Mesendoderm (in vitro differentiated cells): ENCODE measurements at regions not wholly inside any gene's neighbourhood (a gene's known extent, or its start where the extent isn't known, plus 50 kb on each side); places are given as distances from the start of the nearest gene placed in this dataset.

Source experiments
- DNase-seq: peaks from one replicate; pipeline ENCODE4 v3.0.0; 2013
- H2AK5ac ChIP-seq: 2 replicates; pipeline ENCODE4 v1.6.1; 2013; ENCODE audit warnings: low read length, inconsistent platforms
- H2BK120ac ChIP-seq: 2 replicates; pipeline ENCODE4 v1.6.1; 2013; ENCODE audit warnings: low read depth, mild to moderate bottlenecking, low read length, moderate library complexity, mixed read lengths
- H2BK15ac ChIP-seq: replicated peaks from 2 replicates; pipeline ENCODE4 v1.6.1; 2013; ENCODE audit warnings: low read depth, mild to moderate bottlenecking, moderate library complexity
- H2BK5ac ChIP-seq: 2 replicates; pipeline ENCODE4 v1.6.1; 2013; ENCODE audit warnings: low read length, inconsistent platforms
- H3K18ac ChIP-seq: 2 replicates; pipeline ENCODE4 v1.6.1; 2013; ENCODE audit warnings: mild to moderate bottlenecking, low read length, mixed read lengths
- H3K23ac ChIP-seq: one replicate; pipeline ENCODE4 v1.6.1; 2013; ENCODE audit warnings: low read length
- H3K27ac ChIP-seq: 2 replicates; pipeline ENCODE4 v1.5.1; 2013; ENCODE audit warnings: low read depth, mild to moderate bottlenecking, inconsistent platforms, low read length, moderate library complexity
- H3K27me3 ChIP-seq: 2 replicates; pipeline ENCODE4 v1.6.1; 2013; ENCODE audit warnings: low read length, control low read depth, mild to moderate bottlenecking, inconsistent platforms; ENCODE audit not compliant: insufficient read depth, poor library complexity
- H3K36me3 ChIP-seq: 2 replicates; pipeline ENCODE4 v1.6.1; 2013; ENCODE audit warnings: low read length, inconsistent platforms; ENCODE audit not compliant: control insufficient read depth, insufficient read depth
- H3K4ac ChIP-seq: one replicate; pipeline ENCODE4 v1.6.1; 2013; ENCODE audit warnings: low read depth, mild to moderate bottlenecking, low read length, moderate library complexity
- H3K4me1 ChIP-seq: 2 replicates; pipeline ENCODE4 v1.6.1; 2013; ENCODE audit warnings: low read depth, low read length, inconsistent platforms; ENCODE audit not compliant: control insufficient read depth
- H3K4me2 ChIP-seq: 2 replicates; pipeline ENCODE4 v1.6.1; 2013; ENCODE audit warnings: low read length
- H3K4me3 ChIP-seq: 2 replicates; pipeline ENCODE4 v1.5.1; 2013; ENCODE audit warnings: mild to moderate bottlenecking, low read length
- H3K56ac ChIP-seq: one replicate; pipeline ENCODE4 v1.6.1; 2013; ENCODE audit warnings: low read length
- H3K79me1 ChIP-seq: 2 replicates; pipeline ENCODE4 v1.6.1; 2013; ENCODE audit warnings: low read length, inconsistent platforms
- H3K79me2 ChIP-seq: 2 replicates; pipeline ENCODE4 v1.6.1; 2013; ENCODE audit warnings: mild to moderate bottlenecking, low read length; ENCODE audit not compliant: control insufficient read depth, insufficient read depth
- H3K9ac ChIP-seq: 2 replicates; pipeline ENCODE4 v1.6.1; 2013; ENCODE audit warnings: low read length, inconsistent platforms
- H4K5ac ChIP-seq: one replicate; pipeline ENCODE4 v1.6.1; 2013; ENCODE audit warnings: low read length
- H4K8ac ChIP-seq: one replicate; pipeline ENCODE4 v1.6.1; 2013; ENCODE audit warnings: low read depth, mild to moderate bottlenecking, control low read depth, low read length, moderate library complexity
- WGBS: extraction: QIAGEN DNeasy Blood & Tissue Kit; methylation state at CpG from one replicate; pipeline ENCODE4 v1.1.7; 2013; ENCODE audit warnings: low lambda C conversion rate, missing lambda C conversion rate; ENCODE audit not compliant: insufficient coverage; ENCODE audit errors: extremely low coverage; 5-methylcytosine and 5-hydroxymethylcytosine counted together

DNA sequence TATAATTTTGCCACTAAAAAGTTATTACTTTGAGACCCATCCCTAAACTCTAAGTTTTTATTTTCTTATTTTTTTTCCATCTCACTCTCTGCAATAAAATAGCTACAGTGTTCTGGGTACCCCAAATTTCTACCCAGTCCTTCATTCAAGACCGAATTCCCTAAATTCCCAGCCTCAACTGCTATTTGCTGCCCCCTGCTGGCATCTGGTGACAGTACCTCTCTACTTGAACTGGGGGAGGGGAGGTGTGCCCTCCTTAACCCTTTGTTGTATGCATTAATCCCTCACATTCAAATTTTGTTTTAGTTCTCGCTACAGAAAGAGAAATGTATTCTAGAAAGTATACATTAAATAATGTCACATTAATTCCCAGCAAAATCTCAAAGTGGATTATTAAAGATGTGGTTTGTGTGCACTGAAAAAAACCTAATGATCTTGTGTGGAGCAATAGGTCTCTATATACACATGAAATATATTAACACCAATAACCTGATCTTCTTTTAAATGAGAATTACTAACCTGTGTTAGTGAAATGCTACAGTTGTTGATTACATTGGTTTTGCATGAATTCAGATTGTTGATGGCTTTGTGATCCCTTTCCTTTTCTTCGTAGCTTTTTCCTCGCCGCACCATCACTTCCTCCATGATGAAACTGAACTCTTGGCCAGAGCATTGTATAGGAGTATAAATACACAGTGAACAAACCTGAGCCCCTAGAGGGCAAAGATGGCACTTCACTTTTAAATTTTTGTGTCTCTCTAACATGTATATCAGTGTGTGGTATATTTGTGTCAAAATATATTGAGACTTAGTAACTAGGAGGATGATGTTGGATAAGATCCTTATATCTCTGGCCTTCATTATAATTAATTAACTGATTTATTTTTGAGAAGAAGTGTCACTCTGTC, 590.0 kb downstream of the METTL15 start:
- Histone ChIP-seq H3K27me3 (no peaks in the 10 kb centered on the region), H4K8ac (no peak overlapping the region), H3K4ac (no peak overlapping the region), H4K5ac (no peak overlapping the region), H3K4me1 (no peaks in the 10 kb centered on the region), H3K79me1 (no peaks in the 10 kb centered on the region), H2AK5ac (no peak overlapping the region), H3K79me2 (no peaks in the 10 kb centered on the region), H2BK15ac (no peak overlapping the region), H3K36me3 (no peaks in the 10 kb centered on the region), H3K4me3 (no peak overlapping the region), H3K23ac (no peak overlapping the region), H2BK5ac (no peak overlapping the region), H3K9ac (no peak overlapping the region), H3K56ac (no peak overlapping the region), H3K4me2 (no peak overlapping the region), H2BK120ac (no peak overlapping the region), H3K18ac (no peak overlapping the region), H3K27ac (no peak overlapping the region)
- no CpG with 5 or more reads among the region's 5 CpGs for WGBS
- peak; percentile 74 for DNase-seq

- WGBS, result no CpG with 5 or more reads among the region's 1 CpG
Observed at GRCh38 chr11:28696591-28696990, 588.4 kb downstream of the METTL15 start.

DNA sequence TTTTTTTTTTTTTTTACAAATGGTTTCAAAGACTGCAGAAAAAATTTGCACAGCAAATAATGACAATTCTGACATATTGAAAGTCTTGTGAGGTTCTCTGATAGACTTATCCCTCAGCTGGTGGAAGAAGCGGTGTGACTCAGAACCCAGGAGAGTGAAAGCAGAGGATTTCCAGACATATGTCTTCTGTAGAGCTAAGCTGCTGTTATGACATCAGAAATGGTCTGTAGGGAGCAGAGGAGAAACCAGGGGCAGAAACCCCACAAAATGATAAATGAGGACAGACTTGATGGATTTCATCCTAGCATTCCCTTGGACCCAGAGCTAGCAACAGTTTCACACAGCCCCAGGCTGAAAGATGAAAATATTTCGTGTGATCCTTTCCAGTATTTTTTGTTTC, 582.6 kb downstream of the METTL15 start:
- WGBS, result no CpG with 5 or more reads among the region's 2 CpGs
- H3K36me3 ChIP-seq, result no peaks in the 10 kb centered on the region
- H3K9ac ChIP-seq, result no peak overlapping the region
- H3K79me2 ChIP-seq, result no peaks in the 10 kb centered on the region
- H2AK5ac ChIP-seq, result no peak overlapping the region
- no peak overlapping the region for H4K8ac ChIP-seq
- no peak overlapping the region for H3K23ac ChIP-seq
- H2BK5ac ChIP-seq, result no peak overlapping the region
- no peak overlapping the region for H3K18ac ChIP-seq
- H2BK120ac ChIP-seq, result no peak overlapping the region
- no peak for DNase-seq
- H3K4me1 ChIP-seq, result no peaks in the 10 kb centered on the region
- H3K27ac ChIP-seq, result no peak overlapping the region
- H3K27me3 ChIP-seq, result no peaks in the 10 kb centered on the region
- no peak overlapping the region for H3K4me2 ChIP-seq
- no peak overlapping the region for H4K5ac ChIP-seq
- no peak overlapping the region for H3K56ac ChIP-seq
- no peak overlapping the region for H2BK15ac ChIP-seq
- no peaks in the 10 kb centered on the region for H3K79me1 ChIP-seq
- no peak overlapping the region for H3K4me3 ChIP-seq
- no peak overlapping the region for H3K4ac ChIP-seq

More at GRCh38 chr11:28696591-28696990, 588.4 kb downstream of the METTL15 start:
- no peaks in the 10 kb centered on the region for H3K79me2 ChIP-seq
- H3K27ac ChIP-seq, result no peak overlapping the region
- H3K23ac ChIP-seq, result no peak overlapping the region
- no peak overlapping the region for H3K56ac ChIP-seq
- H4K8ac ChIP-seq, result no peak overlapping the region
- no peaks in the 10 kb centered on the region for H3K36me3 ChIP-seq
- no peak overlapping the region for H3K4me2 ChIP-seq
- H3K4ac ChIP-seq, result no peak overlapping the region
- DNase-seq, result no peak
- no peak overlapping the region for H2BK15ac ChIP-seq
- no peak overlapping the region for H2BK5ac ChIP-seq
- no peak overlapping the region for H4K5ac ChIP-seq
- no peak overlapping the region for H2AK5ac ChIP-seq
- H2BK120ac ChIP-seq, result no peak overlapping the region
- H3K4me3 ChIP-seq, result no peak overlapping the region
- H3K79me1 ChIP-seq, result no peaks in the 10 kb centered on the region
- H3K4me1 ChIP-seq, result no peaks in the 10 kb centered on the region
- H3K27me3 ChIP-seq, result no peaks in the 10 kb centered on the region
- H3K18ac ChIP-seq, result no peak overlapping the region
- no peak overlapping the region for H3K9ac ChIP-seq

DNA sequence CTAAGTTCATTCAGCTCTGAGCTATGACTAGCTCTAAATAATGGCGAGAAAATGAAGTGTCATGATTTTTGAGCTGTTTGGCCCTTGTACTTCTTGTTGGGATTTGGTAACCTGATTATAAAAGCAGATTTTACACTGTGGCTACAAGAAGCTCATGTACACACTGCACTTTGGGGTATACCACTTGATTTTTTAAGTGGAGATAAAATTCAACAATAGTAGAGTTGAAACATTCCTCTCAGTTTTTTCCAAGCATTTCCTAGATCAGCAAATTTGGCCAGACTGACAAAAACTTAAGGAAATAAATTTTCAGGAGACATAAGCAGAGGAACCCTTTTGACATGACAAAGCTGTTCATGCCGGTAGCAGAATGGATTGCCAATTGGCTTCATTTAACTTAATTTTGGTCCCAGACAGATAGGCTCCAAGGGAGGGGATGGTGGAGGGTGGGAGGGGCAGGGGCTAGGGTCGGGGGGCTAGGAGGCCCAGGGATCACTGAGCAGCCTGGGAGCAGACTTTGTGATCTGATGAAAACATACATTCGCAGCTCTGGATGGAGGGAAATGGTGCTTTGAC, 575.9 kb downstream of the METTL15 start:
- Histone ChIP-seq H3K18ac (no peak overlapping the region), H3K23ac (no peak overlapping the region), H4K8ac (no peak overlapping the region), H3K79me2 (no peaks in the 10 kb centered on the region), H3K9ac (no peak overlapping the region), H2AK5ac (no peak overlapping the region), H3K4me1 (no peaks in the 10 kb centered on the region), H3K27me3 (no peaks in the 10 kb centered on the region), H3K4me3 (no peak overlapping the region), H2BK5ac (no peak overlapping the region), H4K5ac (no peak overlapping the region), H3K56ac (no peak overlapping the region), H2BK120ac (no peak overlapping the region), H3K4ac (no peak overlapping the region), H2BK15ac (no peak overlapping the region), H3K36me3 (no peaks in the 10 kb centered on the region), H3K27ac (no peak overlapping the region), H3K4me2 (no peak overlapping the region), H3K79me1 (no peaks in the 10 kb centered on the region)
- no peak for DNase-seq
- WGBS, result no CpG with 5 or more reads among the region's 4 CpGs

- Histone ChIP-seq H3K4ac (no peak overlapping the region), H3K27me3 (no peaks in the 10 kb centered on the region), H3K79me2 (no peaks in the 10 kb centered on the region), H3K36me3 (no peaks in the 10 kb centered on the region), H3K4me3 (no peak overlapping the region), H2AK5ac (no peak overlapping the region), H3K9ac (no peak overlapping the region), H4K5ac (no peak overlapping the region), H3K79me1 (no peaks in the 10 kb centered on the region), H3K27ac (no peak overlapping the region), H3K56ac (no peak overlapping the region), H3K4me2 (no peak overlapping the region), H3K23ac (no peak overlapping the region), H3K4me1 (no peaks in the 10 kb centered on the region), H3K18ac (no peak overlapping the region), H2BK120ac (no peak overlapping the region), H2BK15ac (no peak overlapping the region), H4K8ac (no peak overlapping the region), H2BK5ac (no peak overlapping the region)
- WGBS, result no CpG with 5 or more reads among the region's 3 CpGs
- DNase-seq, result no peak
Observed at GRCh38 chr11:28679795-28680468, 571.7 kb downstream of the METTL15 start.
